MM.1S (cell line): ENCODE measurements at regions not wholly inside any gene's neighbourhood (a gene's known extent, or its start where the extent isn't known, plus 50 kb on each side); places are given as distances from the start of the nearest gene placed in this dataset.

Experiments used
- EZH2 ChIP-seq: fragments of 300-600 bp; sonication (generic); optimal IDR thresholded peaks from 2 replicates; pipeline ENCODE3; 2017; ENCODE audit warnings: low read depth, mild to moderate bottlenecking, antibody characterized with exemption, low read length, mixed read lengths
- EZH2phosphoT487 ChIP-seq: fragments of 300-600 bp; sonication (generic); IDR thresholded peaks from 2 replicates; pipeline ENCODE4 v1.6.1; 2018; ENCODE audit warnings: antibody characterized with exemption, low read length
- TF ChIP-seq, protein P1 (sequence below): fragments of 300-600 bp; sonication (generic); IDR thresholded peaks from 2 replicates; pipeline ENCODE4 v1.5.1; 2016; ENCODE audit warnings: antibody characterized with exemption, low read length, mixed read lengths

DNA sequence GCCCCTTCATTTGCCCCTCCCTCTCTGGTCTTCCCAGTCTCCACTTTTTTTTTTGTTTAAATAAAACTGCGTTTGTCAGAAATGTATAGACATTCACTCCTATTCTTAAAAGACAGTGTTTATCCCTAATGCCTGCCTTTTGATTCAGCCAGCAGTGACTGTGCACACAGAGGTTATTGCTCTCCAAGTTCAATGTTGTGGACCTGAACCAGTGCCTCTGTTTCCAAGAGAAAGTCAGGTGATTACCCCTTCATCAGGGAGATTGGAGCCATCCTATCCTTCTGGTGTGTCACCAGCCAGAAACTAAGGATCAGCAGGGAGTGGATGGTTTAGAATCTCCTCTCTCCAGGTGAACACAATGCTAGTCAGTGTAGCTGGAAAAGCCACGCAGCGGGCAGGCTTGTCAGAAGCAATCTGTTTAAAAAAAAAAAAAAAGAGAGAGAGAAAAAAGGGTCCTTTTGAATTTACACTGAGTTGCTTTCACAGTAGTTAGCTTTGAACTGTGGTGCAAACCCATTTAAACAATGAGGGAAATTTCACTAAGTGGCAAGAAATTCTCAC lies 167.5 kb upstream of the DMRT1 start:
- TF ChIP-seq, protein P1, sequence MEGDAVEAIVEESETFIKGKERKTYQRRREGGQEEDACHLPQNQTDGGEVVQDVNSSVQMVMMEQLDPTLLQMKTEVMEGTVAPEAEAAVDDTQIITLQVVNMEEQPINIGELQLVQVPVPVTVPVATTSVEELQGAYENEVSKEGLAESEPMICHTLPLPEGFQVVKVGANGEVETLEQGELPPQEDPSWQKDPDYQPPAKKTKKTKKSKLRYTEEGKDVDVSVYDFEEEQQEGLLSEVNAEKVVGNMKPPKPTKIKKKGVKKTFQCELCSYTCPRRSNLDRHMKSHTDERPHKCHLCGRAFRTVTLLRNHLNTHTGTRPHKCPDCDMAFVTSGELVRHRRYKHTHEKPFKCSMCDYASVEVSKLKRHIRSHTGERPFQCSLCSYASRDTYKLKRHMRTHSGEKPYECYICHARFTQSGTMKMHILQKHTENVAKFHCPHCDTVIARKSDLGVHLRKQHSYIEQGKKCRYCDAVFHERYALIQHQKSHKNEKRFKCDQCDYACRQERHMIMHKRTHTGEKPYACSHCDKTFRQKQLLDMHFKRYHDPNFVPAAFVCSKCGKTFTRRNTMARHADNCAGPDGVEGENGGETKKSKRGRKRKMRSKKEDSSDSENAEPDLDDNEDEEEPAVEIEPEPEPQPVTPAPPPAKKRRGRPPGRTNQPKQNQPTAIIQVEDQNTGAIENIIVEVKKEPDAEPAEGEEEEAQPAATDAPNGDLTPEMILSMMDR, result no peak
- TF ChIP-seq EZH2 (no peak), EZH2phosphoT487 (no peak)
